HL-60/S4 treated with retinoic acid at 250 ng/mL for 4 days and 3 days (cell line): ENCODE measurements at regions not wholly inside any gene's neighbourhood (a gene's known extent, or its start where the extent isn't known, plus 50 kb on each side); places are given as distances from the start of the nearest gene placed in this dataset.

Experiments
- in situ Hi-C: fragments of 300-500 bp; cut with MboI; formaldehyde crosslinking; loops from 2 replicates; pipeline ENCODE4 v1.7.0; 2022; ENCODE audit warnings: low sequenced_read_pairs

GRCh38 chr18:45517181-45517741 lies 98.0 kb upstream of the SLC14A2 start:
- in situ Hi-C loops: no loop called here

- in situ Hi-C loops: no loop called here
These were observed 96.7 kb upstream of the SLC14A2 start for GRCh38 chr18:45518311-45519155.

GRCh38 chr18:45519411-45520280 lies 95.6 kb upstream of the SLC14A2 start:
- in situ Hi-C loops: no loop called here

GRCh38 chr18:45521136-45521535 lies 94.1 kb upstream of the SLC14A2 start:
- in situ Hi-C loops: no loop called here

GRCh38 chr18:45521777-45522176 lies 93.5 kb upstream of the SLC14A2 start:
- in situ Hi-C loops: no loop called here

- in situ Hi-C loops: no loop called here
These were observed 92.9 kb upstream of the SLC14A2 start for GRCh38 chr18:45522371-45522770.

- in situ Hi-C loops: no loop called here
These were observed 90.0 kb upstream of the SLC14A2 start for GRCh38 chr18:45525301-45525700.

- in situ Hi-C loops: no loop called here
These were observed 89.0 kb upstream of the SLC14A2 start for GRCh38 chr18:45526114-45526841.

- in situ Hi-C loops: no loop called here
These were observed 87.4 kb upstream of the SLC14A2 start for GRCh38 chr18:45527891-45528290.

GRCh38 chr18:45528712-45529336 lies 86.5 kb upstream of the SLC14A2 start:
- in situ Hi-C loops: no loop called here

- in situ Hi-C loops: no loop called here
These were observed 76.8 kb upstream of the SLC14A2 start for GRCh38 chr18:45538444-45538843.

- in situ Hi-C loops: no loop called here
These were observed 75.8 kb upstream of the SLC14A2 start for GRCh38 chr18:45539491-45539891.

GRCh38 chr18:45540125-45540524 lies 75.2 kb upstream of the SLC14A2 start:
- in situ Hi-C loops: no loop called here

GRCh38 chr18:45541421-45541820 lies 73.9 kb upstream of the SLC14A2 start:
- in situ Hi-C loops: no loop called here

- in situ Hi-C loops: no loop called here
These were observed 73.2 kb upstream of the SLC14A2 start for GRCh38 chr18:45542043-45542442.

GRCh38 chr18:45547910-45548309 lies 67.4 kb upstream of the SLC14A2 start:
- in situ Hi-C loops: no loop called here

- in situ Hi-C loops: no loop called here
These were observed 66.7 kb upstream of the SLC14A2 start for GRCh38 chr18:45548614-45549013.

- in situ Hi-C loops: no loop called here
These were observed 66.0 kb upstream of the SLC14A2 start for GRCh38 chr18:45549290-45549689.

GRCh38 chr18:45551142-45551815 lies 64.0 kb upstream of the SLC14A2 start:
- in situ Hi-C loops: no loop called here
